ENCODE measurements at regions not wholly inside any gene's neighbourhood (a gene's known extent, or its start where the extent isn't known, plus 50 kb on each side); places are given as distances from the start of the nearest gene placed in this dataset.

DNA sequence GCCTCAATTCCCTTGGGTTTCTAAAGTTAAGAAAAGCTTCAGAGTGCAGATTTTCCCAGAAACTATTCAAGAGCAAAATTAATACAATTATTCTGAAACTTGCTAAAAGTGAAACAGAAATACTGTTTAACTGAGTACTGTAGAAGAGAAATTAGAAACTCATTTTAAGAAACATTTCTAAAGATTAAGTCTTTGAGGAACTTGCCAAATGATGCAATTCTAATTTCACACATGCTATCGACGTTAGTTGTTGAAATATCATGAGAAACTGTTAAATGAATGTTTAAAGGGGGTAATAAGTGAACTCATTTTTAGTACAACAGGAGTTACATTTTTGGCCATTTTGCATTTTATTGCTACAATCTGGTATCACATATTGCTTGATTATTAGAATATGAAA, 125.3 kb upstream of the MAOA start:
- Mint-ChIP-seq H3K4me3 (no peak overlapping the region), H3K27me3 (no peaks in the 10 kb centered on the region), H3K4me1 (ENCODE audit: low read depth) (peaks cover 6% of the 10 kb centered on the region), H3K36me3 (ENCODE audit: low read depth) (no peaks in the 10 kb centered on the region), H3K9me3 (peaks cover 6% of the 10 kb centered on the region), H3K27ac (no peak overlapping the region)
- intact Hi-C loops (cut with micrococcal nuclease), result no loop called here
- DNase-seq (no peak), ATAC-seq (no peak)
- TF ChIP-seq, protein P1, sequence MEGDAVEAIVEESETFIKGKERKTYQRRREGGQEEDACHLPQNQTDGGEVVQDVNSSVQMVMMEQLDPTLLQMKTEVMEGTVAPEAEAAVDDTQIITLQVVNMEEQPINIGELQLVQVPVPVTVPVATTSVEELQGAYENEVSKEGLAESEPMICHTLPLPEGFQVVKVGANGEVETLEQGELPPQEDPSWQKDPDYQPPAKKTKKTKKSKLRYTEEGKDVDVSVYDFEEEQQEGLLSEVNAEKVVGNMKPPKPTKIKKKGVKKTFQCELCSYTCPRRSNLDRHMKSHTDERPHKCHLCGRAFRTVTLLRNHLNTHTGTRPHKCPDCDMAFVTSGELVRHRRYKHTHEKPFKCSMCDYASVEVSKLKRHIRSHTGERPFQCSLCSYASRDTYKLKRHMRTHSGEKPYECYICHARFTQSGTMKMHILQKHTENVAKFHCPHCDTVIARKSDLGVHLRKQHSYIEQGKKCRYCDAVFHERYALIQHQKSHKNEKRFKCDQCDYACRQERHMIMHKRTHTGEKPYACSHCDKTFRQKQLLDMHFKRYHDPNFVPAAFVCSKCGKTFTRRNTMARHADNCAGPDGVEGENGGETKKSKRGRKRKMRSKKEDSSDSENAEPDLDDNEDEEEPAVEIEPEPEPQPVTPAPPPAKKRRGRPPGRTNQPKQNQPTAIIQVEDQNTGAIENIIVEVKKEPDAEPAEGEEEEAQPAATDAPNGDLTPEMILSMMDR (IDR thresholded peaks at IDR 0.05), result no peak
- POLR2A ChIA-PET, result no interaction called here
- CTCF ChIA-PET, result no interaction called here

GRCh38 chrX:43540318-43540717, 115.8 kb upstream of the MAOA start:
- Mint-ChIP-seq H3K36me3 (ENCODE audit: low read depth) (no peaks in the 10 kb centered on the region), H3K4me1 (ENCODE audit: low read depth) (no peaks in the 10 kb centered on the region), H3K4me3 (no peak overlapping the region), H3K27me3 (no peaks in the 10 kb centered on the region), H3K9me3 (no peaks in the 10 kb centered on the region), H3K27ac (no peak overlapping the region)
- ChIA-PET POLR2A (no interaction called here), CTCF (no interaction called here)
- intact Hi-C loops (cut with micrococcal nuclease), result no loop called here
- TF ChIP-seq, protein P1 (IDR thresholded peaks at IDR 0.05), result no peak
- DNase-seq (no peak), ATAC-seq (no peak)

- DNase-seq, result no peak
- ChIA-PET POLR2A (no interaction called here), CTCF (no interaction called here)
- H3K9me3 Mint-ChIP-seq, result no peaks in the 10 kb centered on the region
- H3K27ac Mint-ChIP-seq, result no peak overlapping the region
- H3K4me3 Mint-ChIP-seq, result no peak overlapping the region
- H3K36me3 Mint-ChIP-seq (ENCODE audit: low read depth), result no peaks in the 10 kb centered on the region
- intact Hi-C loops (cut with micrococcal nuclease), result no loop called here
- peaks cover 3% of the 10 kb centered on the region for H3K4me1 Mint-ChIP-seq (ENCODE audit: low read depth)
- TF ChIP-seq, protein P1 (IDR thresholded peaks at IDR 0.05), result no peak
- H3K27me3 Mint-ChIP-seq, result no peaks in the 10 kb centered on the region
- ATAC-seq, result no peak
Measured at GRCh38 chrX:43551590-43551989, 104.5 kb upstream of the MAOA start.

DNA sequence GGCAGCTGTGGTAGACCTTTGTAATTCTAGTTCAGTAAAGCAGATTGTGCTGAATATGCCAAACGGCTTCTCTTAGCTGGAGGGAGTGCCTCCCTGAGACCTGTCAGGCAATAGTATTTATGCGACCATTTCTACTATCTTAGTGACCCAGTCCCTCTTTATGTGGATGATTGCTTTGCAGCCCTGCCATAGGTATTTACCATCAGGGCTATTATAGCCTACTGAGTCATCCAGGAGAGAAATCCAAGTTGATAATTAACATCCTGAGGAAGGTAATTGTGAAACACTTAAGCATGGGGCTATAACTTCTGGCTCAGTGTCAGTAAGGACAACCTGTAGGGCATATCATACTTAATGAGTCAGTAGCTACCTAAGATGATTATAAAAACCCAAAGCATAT, 103.9 kb upstream of the MAOA start:
- ATAC-seq (no peak), DNase-seq (no peak)
- Mint-ChIP-seq H3K27ac (no peak overlapping the region), H3K36me3 (ENCODE audit: low read depth) (no peaks in the 10 kb centered on the region), H3K27me3 (no peaks in the 10 kb centered on the region), H3K4me1 (ENCODE audit: low read depth) (peaks cover 3% of the 10 kb centered on the region), H3K9me3 (no peaks in the 10 kb centered on the region), H3K4me3 (no peak overlapping the region)
- ChIA-PET POLR2A (no interaction called here), CTCF (no interaction called here)
- TF ChIP-seq, protein P1 (IDR thresholded peaks at IDR 0.05), result no peak
- intact Hi-C loops (cut with micrococcal nuclease), result no loop called here

GRCh38 chrX:43552703-43553102, 103.4 kb upstream of the MAOA start:
- Mint-ChIP-seq H3K27ac (no peak overlapping the region), H3K36me3 (ENCODE audit: low read depth) (no peaks in the 10 kb centered on the region), H3K9me3 (no peaks in the 10 kb centered on the region), H3K4me1 (ENCODE audit: low read depth) (peaks cover 3% of the 10 kb centered on the region), H3K27me3 (no peaks in the 10 kb centered on the region), H3K4me3 (no peak overlapping the region)
- TF ChIP-seq, protein P1 (IDR thresholded peaks at IDR 0.05), result no peak
- no peak for DNase-seq
- no peak for ATAC-seq
- POLR2A ChIA-PET, result no interaction called here
- CTCF ChIA-PET, result no interaction called here
- intact Hi-C loops (cut with micrococcal nuclease), result no loop called here

All from activated CD8-positive, alpha-beta T cell treated with anti-CD3 and anti-CD28 coated beads for 36 hours (primary cell).